MM.1S (cell line): ENCODE measurements at regions not wholly inside any gene's neighbourhood (a gene's known extent, or its start where the extent isn't known, plus 50 kb on each side); places are given as distances from the start of the nearest gene placed in this dataset.

ENCODE experiments used
- DNase-seq: peaks from one replicate; pipeline ENCODE4 v3.0.0-alpha.2; 2015
- H2AFZ ChIP-seq: fragments of 300-600 bp; sonication (generic); 2 replicates; pipeline ENCODE4 v1.6.0; 2016; ENCODE audit warnings: antibody characterized with exemption, low read length
- H3F3A ChIP-seq: fragments of 300-600 bp; sonication (generic); 2 replicates; pipeline ENCODE4 v1.6.1; 2016; ENCODE audit warnings: mild to moderate bottlenecking, antibody characterized with exemption, low read length, moderate library complexity, mixed read lengths; ENCODE audit not compliant: insufficient read depth
- H3K27ac ChIP-seq: fragments of 300-600 bp; sonication (generic); 2 replicates; pipeline ENCODE4 v1.5.1; 2016; ENCODE audit warnings: mild to moderate bottlenecking, low read length
- H3K27me3 ChIP-seq: fragments of 300-600 bp; sonication (generic); replicated peaks from 2 replicates; pipeline ENCODE4 v1.6.0; 2016; ENCODE audit warnings: low read length; ENCODE audit not compliant: insufficient read depth
- H3K36me3 ChIP-seq: fragments of 300-600 bp; sonication (generic); replicated peaks from 2 replicates; pipeline ENCODE4 v1.6.1; 2016; ENCODE audit warnings: mild to moderate bottlenecking, low read length, mixed read lengths; ENCODE audit not compliant: insufficient read depth
- H3K4me1 ChIP-seq: fragments of 300-600 bp; sonication (generic); 2 replicates; pipeline ENCODE4 v1.6.1; 2016; ENCODE audit warnings: low read length, mixed read lengths
- H3K4me2 ChIP-seq: fragments of 300-600 bp; sonication (generic); 2 replicates; pipeline ENCODE4 v1.6.0; 2016; ENCODE audit warnings: low read depth, low read length
- H3K4me3 ChIP-seq: fragments of 300-600 bp; sonication (generic); 2 replicates; pipeline ENCODE4 v1.5.1; 2016; ENCODE audit warnings: low read length, mixed read lengths
- H3K79me2 ChIP-seq: fragments of 300-600 bp; sonication (generic); 2 replicates; pipeline ENCODE4 v1.6.1; 2016; ENCODE audit warnings: mixed run types, low read length, mixed read lengths
- H3K9ac ChIP-seq: fragments of 300-600 bp; sonication (generic); 2 replicates; pipeline ENCODE4 v1.6.1; 2016; ENCODE audit warnings: low read length, mixed read lengths
- H3K9me2 ChIP-seq: fragments of 300-600 bp; sonication (generic); replicated peaks from 2 replicates; pipeline ENCODE4 v1.6.1; 2016; ENCODE audit warnings: mild to moderate bottlenecking, low read length, mixed read lengths; ENCODE audit not compliant: insufficient read depth
- H3K9me3 ChIP-seq: fragments of 300-600 bp; sonication (generic); replicated peaks from 2 replicates; pipeline ENCODE4 v1.6.1; 2016; ENCODE audit warnings: mild to moderate bottlenecking, low read length, mixed read lengths; ENCODE audit not compliant: insufficient read depth
- H4K20me1 ChIP-seq: fragments of 300-600 bp; sonication (generic); 2 replicates; pipeline ENCODE4 v1.6.1; 2016; ENCODE audit warnings: mild to moderate bottlenecking, low read length, moderate library complexity, mixed read lengths; ENCODE audit not compliant: insufficient read depth
- CTCF ChIP-seq: fragments of 300-600 bp; sonication (generic); IDR thresholded peaks from 2 replicates; pipeline ENCODE4 v1.5.1; 2016; ENCODE audit warnings: antibody characterized with exemption, low read length, mixed read lengths
- EZH2 ChIP-seq: fragments of 300-600 bp; sonication (generic); optimal IDR thresholded peaks from 2 replicates; pipeline ENCODE3; 2017; ENCODE audit warnings: low read depth, mild to moderate bottlenecking, antibody characterized with exemption, low read length, mixed read lengths
- EZH2phosphoT487 ChIP-seq: fragments of 300-600 bp; sonication (generic); IDR thresholded peaks from 2 replicates; pipeline ENCODE4 v1.6.1; 2018; ENCODE audit warnings: antibody characterized with exemption, low read length

- DNase-seq = no peak
- Histone ChIP-seq H3K9ac (no peak overlapping the region), H3K79me2 (no peaks in the 10 kb centered on the region), H3K9me3 (no peaks in the 10 kb centered on the region), H2AFZ (no peak overlapping the region), H3K27me3 (no peaks in the 10 kb centered on the region), H4K20me1 (no peaks in the 10 kb centered on the region), H3K9me2 (no peaks in the 10 kb centered on the region), H3K4me3 (no peak overlapping the region), H3F3A (no peaks in the 10 kb centered on the region), H3K27ac (no peak overlapping the region), H3K4me1 (peaks cover 9% of the 10 kb centered on the region), H3K4me2 (no peak overlapping the region), H3K36me3 (no peaks in the 10 kb centered on the region)
- TF ChIP-seq EZH2phosphoT487 = no peak
- TF ChIP-seq EZH2 = no peak
- TF ChIP-seq CTCF = no peak
Observed at GRCh38 chr1:116819081-116819480, 64.9 kb downstream of the CD2 start.

GRCh38 chr1:116820369-116820768, 66.1 kb downstream of the CD2 start:
- no peaks in the 10 kb centered on the region for H3K9me2 ChIP-seq
- no peaks in the 10 kb centered on the region for H4K20me1 ChIP-seq
- no peaks in the 10 kb centered on the region for H3K9me3 ChIP-seq
- no peaks in the 10 kb centered on the region for H3K27me3 ChIP-seq
- DNase-seq = no peak
- H3K9ac ChIP-seq = no peak overlapping the region
- H3K79me2 ChIP-seq = no peaks in the 10 kb centered on the region
- H3F3A ChIP-seq = no peaks in the 10 kb centered on the region
- TF ChIP-seq CTCF = no peak
- TF ChIP-seq EZH2 = no peak
- TF ChIP-seq EZH2phosphoT487 = no peak
- peaks cover 9% of the 10 kb centered on the region for H3K4me1 ChIP-seq
- H3K36me3 ChIP-seq = no peaks in the 10 kb centered on the region
- H3K4me2 ChIP-seq = no peak overlapping the region
- H2AFZ ChIP-seq = no peak overlapping the region
- no peak overlapping the region for H3K4me3 ChIP-seq
- H3K27ac ChIP-seq = no peak overlapping the region

GRCh38 chr1:116821763-116822162, 67.5 kb downstream of the CD2 start:
- no peak overlapping the region for H3K4me3 ChIP-seq
- H3K27ac ChIP-seq = no peak overlapping the region
- peaks cover 14% of the 10 kb centered on the region for H3K4me1 ChIP-seq
- TF ChIP-seq CTCF (no peak), EZH2 (no peak), EZH2phosphoT487 (no peak)
- no peak for DNase-seq
- no peaks in the 10 kb centered on the region for H3K36me3 ChIP-seq
- H3K79me2 ChIP-seq = no peaks in the 10 kb centered on the region
- no peak overlapping the region for H3K4me2 ChIP-seq
- no peaks in the 10 kb centered on the region for H3K9me2 ChIP-seq
- H3F3A ChIP-seq = no peaks in the 10 kb centered on the region
- H3K27me3 ChIP-seq = no peaks in the 10 kb centered on the region
- no peak overlapping the region for H2AFZ ChIP-seq
- H3K9ac ChIP-seq = no peak overlapping the region
- no peaks in the 10 kb centered on the region for H3K9me3 ChIP-seq
- no peaks in the 10 kb centered on the region for H4K20me1 ChIP-seq
